AG10803 (cell line): ENCODE measurements at regions not wholly inside any gene's neighbourhood (a gene's known extent, or its start where the extent isn't known, plus 50 kb on each side); places are given as distances from the start of the nearest gene placed in this dataset.

Experiments
- DNase-seq: peaks from one replicate; pipeline ENCODE4 v3.0.0; 2010; ENCODE audit warnings: low read depth
- H3K4me3 ChIP-seq: 2 replicates; pipeline ENCODE4 v1.5.1; 2011; ENCODE audit warnings: mild to moderate bottlenecking, low read length, control low read depth
- TF ChIP-seq, protein P1 (sequence below): conservative IDR thresholded peaks from 2 replicates; pipeline ENCODE4 v1.5.1; 2011; ENCODE audit warnings: mild to moderate bottlenecking, low read length, control low read depth, inconsistent platforms

DNA sequence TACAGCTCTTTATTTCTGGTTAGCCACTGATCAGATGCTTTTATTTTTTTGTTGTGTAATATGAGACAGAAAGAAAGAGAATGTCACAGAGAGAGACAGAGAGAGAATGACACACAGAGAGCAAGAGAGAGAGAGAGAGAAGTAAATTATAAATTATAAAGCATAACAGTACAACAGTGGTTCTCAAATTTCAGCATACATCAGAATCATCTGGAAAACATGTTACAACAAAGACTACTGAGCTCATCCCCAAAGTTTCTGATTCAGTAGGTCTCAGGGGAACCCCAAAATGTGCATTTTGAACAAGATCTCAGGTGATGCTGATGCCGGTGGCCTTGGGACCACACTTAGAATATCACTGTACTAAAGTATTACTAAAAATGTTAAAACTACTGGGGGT is 245.8 kb upstream of the DIAPH2 start:
- peak; percentile 2 for DNase-seq
- H3K4me3 ChIP-seq: no peak overlapping the region
- TF ChIP-seq, protein P1, sequence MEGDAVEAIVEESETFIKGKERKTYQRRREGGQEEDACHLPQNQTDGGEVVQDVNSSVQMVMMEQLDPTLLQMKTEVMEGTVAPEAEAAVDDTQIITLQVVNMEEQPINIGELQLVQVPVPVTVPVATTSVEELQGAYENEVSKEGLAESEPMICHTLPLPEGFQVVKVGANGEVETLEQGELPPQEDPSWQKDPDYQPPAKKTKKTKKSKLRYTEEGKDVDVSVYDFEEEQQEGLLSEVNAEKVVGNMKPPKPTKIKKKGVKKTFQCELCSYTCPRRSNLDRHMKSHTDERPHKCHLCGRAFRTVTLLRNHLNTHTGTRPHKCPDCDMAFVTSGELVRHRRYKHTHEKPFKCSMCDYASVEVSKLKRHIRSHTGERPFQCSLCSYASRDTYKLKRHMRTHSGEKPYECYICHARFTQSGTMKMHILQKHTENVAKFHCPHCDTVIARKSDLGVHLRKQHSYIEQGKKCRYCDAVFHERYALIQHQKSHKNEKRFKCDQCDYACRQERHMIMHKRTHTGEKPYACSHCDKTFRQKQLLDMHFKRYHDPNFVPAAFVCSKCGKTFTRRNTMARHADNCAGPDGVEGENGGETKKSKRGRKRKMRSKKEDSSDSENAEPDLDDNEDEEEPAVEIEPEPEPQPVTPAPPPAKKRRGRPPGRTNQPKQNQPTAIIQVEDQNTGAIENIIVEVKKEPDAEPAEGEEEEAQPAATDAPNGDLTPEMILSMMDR: no peak

DNA sequence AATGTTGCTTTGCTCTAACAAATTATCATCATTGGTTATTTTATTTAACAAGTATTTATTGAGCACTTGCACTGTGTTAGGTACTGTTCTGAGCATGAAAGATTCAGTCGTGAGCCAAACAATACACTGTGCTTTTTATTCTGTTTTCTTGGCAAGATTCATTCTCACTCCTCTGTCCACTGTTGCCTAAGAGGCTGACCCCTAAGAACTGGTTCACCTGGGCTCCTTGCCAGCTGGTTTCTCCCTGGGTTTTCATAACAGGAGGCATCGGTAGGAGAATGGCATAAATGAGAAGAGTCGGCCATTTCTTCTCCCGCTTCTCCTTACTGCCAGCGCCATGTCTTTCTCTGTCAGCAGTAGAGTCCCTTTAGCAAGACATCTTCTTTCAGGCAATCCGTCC is 243.7 kb upstream of the DIAPH2 start:
- no peak for DNase-seq
- TF ChIP-seq, protein P1: no peak
- H3K4me3 ChIP-seq: no peak overlapping the region

DNA sequence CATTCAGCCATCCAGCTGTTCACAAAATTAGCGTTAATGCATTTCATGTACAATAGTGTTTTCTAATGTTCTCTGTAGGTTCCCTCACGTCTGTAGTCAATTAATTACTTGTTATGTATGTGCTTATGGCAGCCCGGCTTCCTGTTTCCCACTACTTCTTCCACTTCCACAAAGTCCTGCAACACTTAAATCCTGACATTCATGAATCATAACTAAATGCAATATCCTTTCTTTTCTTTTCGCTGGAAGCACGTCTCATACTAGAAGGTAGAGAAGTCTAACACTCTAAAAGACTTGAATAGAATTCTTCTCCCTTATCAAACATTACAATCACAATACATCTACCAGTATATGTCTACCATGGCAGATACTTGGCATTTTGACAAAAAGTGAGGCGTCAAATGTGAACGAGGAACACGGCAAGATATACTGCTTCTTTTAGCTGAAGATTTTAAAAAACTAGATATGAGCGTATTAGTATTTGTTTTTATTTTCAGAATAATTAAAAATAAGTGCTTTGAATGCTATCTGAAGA is 239.0 kb upstream of the DIAPH2 start:
- TF ChIP-seq, protein P1: no peak
- H3K4me3 ChIP-seq: no peak overlapping the region
- DNase-seq: no peak

DNA sequence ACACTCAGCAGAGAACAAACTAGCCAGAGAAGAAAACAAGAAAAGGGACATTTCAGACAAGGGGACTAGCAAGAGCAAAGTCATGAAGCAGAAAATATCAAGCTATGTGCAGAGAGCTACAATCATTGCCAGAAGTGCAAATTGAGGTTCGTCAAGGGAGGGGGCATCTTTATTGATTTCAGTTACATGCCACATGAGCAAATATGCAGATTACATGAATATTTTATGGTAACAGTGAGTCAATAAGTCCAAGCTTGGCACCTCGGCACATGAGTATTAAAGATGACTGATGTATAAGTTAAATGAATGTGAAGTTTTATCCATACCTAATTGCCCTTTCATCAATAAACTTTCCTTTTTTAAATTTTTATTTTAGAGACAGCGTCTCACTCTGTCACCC is 238.1 kb upstream of the DIAPH2 start:
- DNase-seq: no peak
- no peak overlapping the region for H3K4me3 ChIP-seq
- TF ChIP-seq, protein P1: no peak

DNA sequence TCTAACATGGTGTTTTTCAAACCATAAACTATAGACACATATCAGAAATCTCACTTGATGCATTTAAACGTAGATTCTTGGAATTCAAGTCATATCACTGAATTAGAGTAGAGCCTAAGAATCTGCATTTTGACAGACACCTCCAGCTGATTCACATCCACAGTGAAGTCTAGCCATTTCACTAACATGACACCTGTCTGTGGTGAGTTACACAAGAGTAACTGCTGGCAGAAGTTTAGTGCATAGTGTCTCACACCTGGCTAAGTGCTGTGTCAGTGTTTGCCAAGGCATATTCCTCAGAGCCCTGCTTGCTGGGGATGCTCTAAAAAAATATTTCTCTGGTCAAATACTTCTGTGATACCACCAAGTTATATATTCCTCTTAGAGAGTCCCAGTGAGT is 237.5 kb upstream of the DIAPH2 start:
- no peak overlapping the region for H3K4me3 ChIP-seq
- TF ChIP-seq, protein P1: no peak
- DNase-seq: no peak

DNA sequence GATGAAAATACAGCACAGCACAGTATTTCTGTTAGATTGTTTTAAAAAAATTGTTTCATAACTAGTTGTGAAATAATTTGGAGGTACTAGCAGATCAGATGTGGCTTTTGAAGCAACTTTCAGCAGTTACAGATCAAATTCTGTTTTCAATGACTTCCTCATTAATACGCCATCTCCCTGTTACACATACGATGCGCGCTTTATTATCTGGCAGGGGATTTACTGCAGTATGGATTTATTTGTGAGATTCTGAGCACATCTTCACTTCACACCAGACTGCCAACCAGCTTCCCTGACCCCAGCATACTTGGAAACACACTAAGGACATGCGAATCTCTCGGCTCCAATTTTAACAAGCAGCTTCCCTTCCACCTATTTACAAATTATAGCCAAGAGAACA is 235.5 kb upstream of the DIAPH2 start:
- TF ChIP-seq, protein P1: no peak
- DNase-seq: no peak
- H3K4me3 ChIP-seq: no peak overlapping the region

DNA sequence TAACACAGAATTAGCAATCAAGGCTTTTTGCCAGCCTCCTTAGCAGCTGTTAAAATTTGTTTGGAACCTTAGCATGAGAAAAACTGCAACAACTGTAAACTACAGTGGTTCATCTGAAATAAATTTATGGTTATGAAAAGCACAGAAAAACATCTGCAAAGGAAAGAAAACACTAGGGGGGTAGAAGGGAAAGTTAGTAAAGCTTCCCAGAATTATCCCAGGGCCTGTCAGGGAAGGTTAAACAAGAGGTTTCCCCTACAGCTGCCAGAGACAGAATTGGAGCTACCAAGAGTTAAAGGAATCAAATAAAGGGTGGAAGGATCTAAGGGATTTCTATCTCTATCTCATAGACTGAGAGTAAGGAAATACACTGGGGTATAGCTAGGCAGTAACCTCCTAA is 234.7 kb upstream of the DIAPH2 start:
- TF ChIP-seq, protein P1: no peak
- no peak overlapping the region for H3K4me3 ChIP-seq
- no peak for DNase-seq
